IPS-15b (cell line): ENCODE measurements at regions not wholly inside any gene's neighbourhood (a gene's known extent, or its start where the extent isn't known, plus 50 kb on each side); places are given as distances from the start of the nearest gene placed in this dataset.
"Not testable (repeated sequence)": the region's sequence is repeated elsewhere in the genome, so short reads cannot be mapped to it uniquely, and the experiment has no call there.

Source experiments
- H3K27me3 ChIP-seq: one replicate; pipeline ENCODE4 v1.6.1; 2013; ENCODE audit warnings: low read length; ENCODE audit not compliant: control insufficient read depth, insufficient read depth
- H3K36me3 ChIP-seq: one replicate; pipeline ENCODE4 v1.6.1; 2013; ENCODE audit warnings: low read length; ENCODE audit not compliant: control insufficient read depth, insufficient read depth
- H3K4me1 ChIP-seq: one replicate; pipeline ENCODE4 v1.6.1; 2013; ENCODE audit warnings: mild to moderate bottlenecking, low read length; ENCODE audit not compliant: control insufficient read depth, insufficient read depth
- H3K4me3 ChIP-seq: one replicate; pipeline ENCODE4 v1.5.1; 2013; ENCODE audit warnings: low read depth, low read length
- H3K9ac ChIP-seq: one replicate; pipeline ENCODE4 v1.6.1; 2013; ENCODE audit warnings: low read depth, mild to moderate bottlenecking, low read length
- H3K9me3 ChIP-seq: one replicate; pipeline ENCODE4 v1.6.1; 2013; ENCODE audit warnings: mild to moderate bottlenecking, low read length; ENCODE audit not compliant: control insufficient read depth, insufficient read depth

- H3K36me3 ChIP-seq = no peaks in the 10 kb centered on the region
- H3K27me3 ChIP-seq = no peaks in the 10 kb centered on the region
- H3K4me3 ChIP-seq = no peak overlapping the region
- H3K4me1 ChIP-seq = peaks cover 5% of the 10 kb centered on the region
- no peaks in the 10 kb centered on the region for H3K9me3 ChIP-seq
- no peak overlapping the region for H3K9ac ChIP-seq
Observed at GRCh38 chr10:8404721-8405120, 350.2 kb downstream of the GATA3 start.

- H3K4me1 ChIP-seq = peaks cover 5% of the 10 kb centered on the region
- H3K9me3 ChIP-seq = no peaks in the 10 kb centered on the region
- no peaks in the 10 kb centered on the region for H3K27me3 ChIP-seq
- H3K36me3 ChIP-seq = no peaks in the 10 kb centered on the region
- H3K9ac ChIP-seq = no peak overlapping the region
- H3K4me3 ChIP-seq = no peak overlapping the region
Observed at GRCh38 chr10:8405596-8405995, 351.1 kb downstream of the GATA3 start.

GRCh38 chr10:8407501-8408021 is 353.1 kb downstream of the GATA3 start:
- Histone ChIP-seq H3K27me3 (no peaks in the 10 kb centered on the region), H3K9me3 (no peaks in the 10 kb centered on the region), H3K9ac (no peak overlapping the region), H3K4me3 (no peak overlapping the region), H3K4me1 (no peaks in the 10 kb centered on the region), H3K36me3 (no peaks in the 10 kb centered on the region)

GRCh38 chr10:8410506-8410905 is 356.0 kb downstream of the GATA3 start:
- H3K36me3 ChIP-seq = no peaks in the 10 kb centered on the region
- H3K4me3 ChIP-seq = no peak overlapping the region
- H3K9me3 ChIP-seq = no peaks in the 10 kb centered on the region
- no peaks in the 10 kb centered on the region for H3K27me3 ChIP-seq
- no peaks in the 10 kb centered on the region for H3K4me1 ChIP-seq
- no peak overlapping the region for H3K9ac ChIP-seq

- H3K9ac ChIP-seq = no peak overlapping the region
- no peaks in the 10 kb centered on the region for H3K27me3 ChIP-seq
- H3K4me1 ChIP-seq = no peaks in the 10 kb centered on the region
- no peaks in the 10 kb centered on the region for H3K36me3 ChIP-seq
- no peaks in the 10 kb centered on the region for H3K9me3 ChIP-seq
- no peak overlapping the region for H3K4me3 ChIP-seq
Observed at GRCh38 chr10:8412541-8412940, 358.1 kb downstream of the GATA3 start.

- H3K36me3 ChIP-seq, H3K27me3 ChIP-seq, H3K4me3 ChIP-seq, H3K4me1 ChIP-seq, H3K9ac ChIP-seq, H3K9me3 ChIP-seq: not testable (repeated sequence)
Observed at GRCh38 chr10:8415029-8415428, 360.5 kb downstream of the GATA3 start.

- no peaks in the 10 kb centered on the region for H3K9me3 ChIP-seq
- no peak overlapping the region for H3K4me3 ChIP-seq
- H3K9ac ChIP-seq = no peak overlapping the region
- no peaks in the 10 kb centered on the region for H3K36me3 ChIP-seq
- no peaks in the 10 kb centered on the region for H3K4me1 ChIP-seq
- no peaks in the 10 kb centered on the region for H3K27me3 ChIP-seq
Observed at GRCh38 chr10:8416192-8416701, 361.8 kb downstream of the GATA3 start.

- Histone ChIP-seq H3K36me3 (no peaks in the 10 kb centered on the region), H3K27me3 (no peaks in the 10 kb centered on the region), H3K9ac (no peak overlapping the region), H3K4me1 (no peaks in the 10 kb centered on the region), H3K4me3 (no peak overlapping the region), H3K9me3 (no peaks in the 10 kb centered on the region)
Observed at GRCh38 chr10:8416760-8417159, 362.3 kb downstream of the GATA3 start.

GRCh38 chr10:8417631-8418030 is 363.1 kb downstream of the GATA3 start:
- Histone ChIP-seq H3K4me3 (no peak overlapping the region), H3K4me1 (no peaks in the 10 kb centered on the region), H3K36me3 (no peaks in the 10 kb centered on the region), H3K9ac (no peak overlapping the region), H3K9me3 (no peaks in the 10 kb centered on the region), H3K27me3 (no peaks in the 10 kb centered on the region)

- H3K4me3 ChIP-seq = no peak overlapping the region
- H3K4me1 ChIP-seq = no peaks in the 10 kb centered on the region
- no peaks in the 10 kb centered on the region for H3K36me3 ChIP-seq
- no peaks in the 10 kb centered on the region for H3K9me3 ChIP-seq
- H3K9ac ChIP-seq = no peak overlapping the region
- no peaks in the 10 kb centered on the region for H3K27me3 ChIP-seq
Observed at GRCh38 chr10:8418631-8419030, 364.1 kb downstream of the GATA3 start.

- no peaks in the 10 kb centered on the region for H3K27me3 ChIP-seq
- no peaks in the 10 kb centered on the region for H3K4me1 ChIP-seq
- no peaks in the 10 kb centered on the region for H3K36me3 ChIP-seq
- no peaks in the 10 kb centered on the region for H3K9me3 ChIP-seq
- H3K9ac ChIP-seq = no peak overlapping the region
- no peak overlapping the region for H3K4me3 ChIP-seq
Observed at GRCh38 chr10:8420182-8420581, 365.7 kb downstream of the GATA3 start.

- no peaks in the 10 kb centered on the region for H3K9me3 ChIP-seq
- H3K4me1 ChIP-seq = peaks cover 6% of the 10 kb centered on the region
- no peaks in the 10 kb centered on the region for H3K36me3 ChIP-seq
- no peaks in the 10 kb centered on the region for H3K27me3 ChIP-seq
- no peak overlapping the region for H3K4me3 ChIP-seq
- H3K9ac ChIP-seq = no peak overlapping the region
Observed at GRCh38 chr10:8424555-8425211, 370.2 kb downstream of the GATA3 start.
